ENCODE measurements at regions not wholly inside any gene's neighbourhood (a gene's known extent, or its start where the extent isn't known, plus 50 kb on each side); places are given as distances from the start of the nearest gene placed in this dataset.

- TF ChIP-seq CTCF (IDR thresholded peaks at IDR 0.05; ENCODE audit: insufficient read depth, low read length, poor library complexity, severe bottlenecking), result no peak
- no peak for TF ChIP-seq EZH2phosphoT487 (conservative IDR thresholded peaks at IDR 0.05; ENCODE audit: low read length)
These were observed 399.4 kb downstream of the CD83 start for GRCh38 chr6:14516956-14517355.
